Gastrocnemius medialis (tissue), 4 donors: ENCODE measurements at regions not wholly inside any gene's neighbourhood (a gene's known extent, or its start where the extent isn't known, plus 50 kb on each side); places are given as distances from the start of the nearest gene placed in this dataset.

Experiments
- CTCF ChIP-seq, 5 experiments: fragments of 450-650 bp in 3 of 5; fragments of 200-600 bp in 2 of 5; sonication (generic) in 2 of 5; IDR thresholded peaks in 4 of 5; conservative IDR thresholded peaks in 1 of 5; 1 replicate in 4 of 5; 2 replicates in 1 of 5; pipeline ENCODE4 v1.5.1; 2016 to 2019; ENCODE audit warnings: antibody characterized with exemption in 5 of 5, mild to moderate bottlenecking in 3 of 5, moderate library complexity in 3 of 5
- POLR2A ChIP-seq, 2 donors: fragments of 450-650 bp; IDR thresholded peaks; one replicate each; pipeline ENCODE4 v1.6.1; 2017; ENCODE audit warnings: antibody characterized with exemption in 2 of 2, mild to moderate bottlenecking in 2 of 2, moderate library complexity in 2 of 2

- TF ChIP-seq CTCF (IDR thresholded peaks at IDR 0.05 in 4 of 5, conservative IDR thresholded peaks at IDR 0.05 in 1 of 5) (no peak), POLR2A (IDR thresholded peaks at IDR 0.05) (no peak)
Observed at GRCh38 chr6:4668271-4669179, 107.7 kb upstream of the CDYL start.
